HepG2 (cell line): ENCODE measurements at regions not wholly inside any gene's neighbourhood (a gene's known extent, or its start where the extent isn't known, plus 50 kb on each side); places are given as distances from the start of the nearest gene placed in this dataset.

Experiments
- ATAC-seq: fragments of 200-7000 bp; cut with Tn5 transposase; 3 replicates; pipeline ENCODE4 v1.9.1; 2020; ENCODE audit warnings: mild to moderate bottlenecking, moderate library complexity
- BruUV-seq: library from RNA; stranded (reverse); fragments of 400-500 nt; replicated peaks from 2 replicates; lab custom pipeline; 2021; lab: Mats Ljungman, UMichigan
- CTCF ChIA-PET: fragments of 300-600 bp; formaldehyde crosslinking; extraction: SDS; loops from one replicate; lab custom pipeline; 2021; ENCODE audit warnings: low total read pairs, inconsistent platforms, low intra/inter-chr PET ratio; lab: Yijun Ruan, JAX
- POLR2A ChIA-PET: fragments of 350-600 bp; sonication (Branson Sonifier 250); formaldehyde crosslinking; loops from one replicate; lab custom pipeline; 2020; ENCODE audit warnings: antibody characterized with exemption, inconsistent platforms; lab: Yijun Ruan, JAX
- DNase-seq: peaks from one replicate; pipeline ENCODE4 v3.0.0-alpha.2; 2015; ENCODE audit warnings: low spot score
- FAIRE-seq: peaks from 3 replicates; lab custom pipeline; 2011; peaks lifted over from hg19 to GRCh38; lab: Jason Lieb, UNC
- H2AFZ ChIP-seq: one replicate; pipeline ENCODE4 v1.6.1; 2011; ENCODE audit warnings: low read length, inconsistent platforms
- H3K27ac ChIP-seq: fragments of 300-600 bp; 3 replicates; pipeline ENCODE4 v1.8.0; 2011; ENCODE audit warnings: mixed run types, mild to moderate bottlenecking, mixed read lengths, low read length, inconsistent platforms; ENCODE audit not compliant: insufficient read depth; ENCODE audit errors: extremely low read length
- H3K27me3 ChIP-seq, 2 experiments: fragments of 200-600 bp in 1 of 2; 2 replicates in 1 of 2; 3 replicates in 1 of 2; pipeline versions ENCODE4 v1.6.0 to v1.8.0; 2011; ENCODE audit warnings: low read length in 2 of 2, mild to moderate bottlenecking in 2 of 2, moderate library complexity in 2 of 2, inconsistent platforms in 1 of 2; ENCODE audit not compliant: insufficient read depth in 2 of 2, control insufficient read depth in 1 of 2
- H3K36me3 ChIP-seq, 2 experiments: fragments of 200-600 bp in 1 of 2; replicated peaks in 1 of 2; 2 replicates in 1 of 2; 3 replicates in 1 of 2; pipeline versions ENCODE4 v1.5.1 to v1.8.0; 2011; ENCODE audit warnings: low read length in 2 of 2, inconsistent platforms in 1 of 2; ENCODE audit not compliant: insufficient read depth in 2 of 2, control insufficient read depth in 1 of 2
- H3K4me1 ChIP-seq: 2 replicates; pipeline ENCODE4 v1.5.1; 2012; ENCODE audit warnings: low read length, inconsistent platforms; ENCODE audit not compliant: insufficient read depth
- H3K4me2 ChIP-seq: 2 replicates; pipeline ENCODE4 v1.6.0; 2011; ENCODE audit warnings: low read depth, low read length, inconsistent platforms
- H3K4me3 ChIP-seq, 3 experiments: fragments of 200-600 bp in 1 of 3; sonication (generic), shearing (Covaris generic) in 1 of 3; replicated peaks in 1 of 3; 2 replicates each; pipeline ENCODE4 v1.5.1; 2011 to 2016; ENCODE audit warnings: low read length in 3 of 3, inconsistent platforms in 2 of 3, low read depth in 2 of 3, mild to moderate bottlenecking in 2 of 3, control low read depth in 1 of 3, mixed read lengths in 1 of 3; ENCODE audit not compliant: insufficient read depth in 1 of 3
- H3K79me2 ChIP-seq: one replicate; pipeline ENCODE4 v1.6.1; 2011; ENCODE audit warnings: low read length, inconsistent platforms; ENCODE audit not compliant: insufficient read depth
- H3K9ac ChIP-seq: 2 replicates; pipeline ENCODE4 v1.6.0; 2011; ENCODE audit warnings: mild to moderate bottlenecking, low read depth, low read length, inconsistent platforms; ENCODE audit not compliant: insufficient read depth
- H3K9me3 ChIP-seq: 2 replicates; pipeline ENCODE4 v1.5.1; 2012; ENCODE audit warnings: mild to moderate bottlenecking, low read length
- H4K20me1 ChIP-seq: 2 replicates; pipeline ENCODE4 v1.6.0; 2011; ENCODE audit warnings: inconsistent platforms, mild to moderate bottlenecking, low read length, moderate library complexity; ENCODE audit not compliant: insufficient read depth
- BCL3 ChIP-seq: sonication (generic); formaldehyde crosslinking; IDR thresholded peaks from 2 replicates; pipeline ENCODE4 v1.5.1; 2020; ENCODE audit warnings: mild to moderate bottlenecking, missing genetic modification reagents, moderate library complexity
- MED13 ChIP-seq: sonication (generic); formaldehyde crosslinking; IDR thresholded peaks from 2 replicates; pipeline ENCODE4 v1.5.0; 2020; ENCODE audit warnings: missing genetic modification reagents
- NCOA1 ChIP-seq: sonication (generic); formaldehyde crosslinking; IDR thresholded peaks from 2 replicates; pipeline ENCODE4 v1.9.0; 2021; ENCODE audit warnings: missing genetic modification reagents
- TFDP2 ChIP-seq: sonication (generic); formaldehyde crosslinking; IDR thresholded peaks from 2 replicates; pipeline ENCODE4 v1.4.0; 2020; ENCODE audit warnings: missing genetic modification reagents
- ZNF251 ChIP-seq: sonication (generic); formaldehyde crosslinking; IDR thresholded peaks from 2 replicates; pipeline ENCODE4 v1.9.0; 2021; ENCODE audit warnings: mild to moderate bottlenecking, missing genetic modification reagents
- ZNF317 ChIP-seq: sonication (generic); formaldehyde crosslinking; IDR thresholded peaks from 2 replicates; pipeline ENCODE4 v1.5.0; 2020; ENCODE audit warnings: mild to moderate bottlenecking, missing genetic modification reagents
- ZNF709 ChIP-seq: sonication (generic); formaldehyde crosslinking; IDR thresholded peaks from 2 replicates; pipeline ENCODE4 v1.5.0; 2020; ENCODE audit warnings: mild to moderate bottlenecking, missing genetic modification reagents
- WGBS: methylation state at CpG from one replicate; pipeline ENCODE4 v1.1.6; 2017; ENCODE audit warnings: low lambda C conversion rate; 5-methylcytosine and 5-hydroxymethylcytosine counted together
- in situ Hi-C: cut with HindIII; loops from 2 replicates; pipeline ENCODE4 v1.10.0; 2017; ENCODE audit warnings: low pct_unique_long_range_greater_than_20kb; ENCODE audit not compliant: extremely low pct_ligation_motif_present
- intact Hi-C: fragments of 100-400 bp; cut with micrococcal nuclease; formaldehyde crosslinking; loops from one replicate; pipeline ENCODE4 v1.10.0; 2022; ENCODE audit not compliant: unreplicated experiment

- no peak for TF ChIP-seq ZNF709 (CRISPR knock-in tag)
- no peak for TF ChIP-seq ZNF251
- no peak for TF ChIP-seq ZNF317
- TF ChIP-seq NCOA1 (CRISPR knock-in tag), result no peak
- TF ChIP-seq TFDP2, result no peak
Observed at GRCh38 chr6:18712595-18712994, 325.4 kb downstream of the RNF144B start (continued).

- ATAC-seq (no peak), FAIRE-seq (no peak), DNase-seq (no peak)
- TF ChIP-seq BCL3 (CRISPR knock-in tag) (no peak), MED13 (CRISPR knock-in tag) (no peak)
- Histone ChIP-seq H3K27me3 (no peaks in the 10 kb centered on the region), H3K79me2 (no peaks in the 10 kb centered on the region), H2AFZ (no peak overlapping the region), H3K9me3 (peaks cover 21% of the 10 kb centered on the region), H3K9ac (no peak overlapping the region), H3K4me1 (no peaks in the 10 kb centered on the region), H4K20me1 (no peaks in the 10 kb centered on the region), H3K4me3 (no peak overlapping the region), H3K4me2 (no peak overlapping the region), H3K27ac (no peak overlapping the region), H3K36me3 (no peaks in the 10 kb centered on the region)
- no TSS peak for BruUV-seq
- WGBS, result 2% methylated on average over 5 of the region's 5 CpGs
- intact Hi-C loops (no loop called here), in situ Hi-C loops (no loop called here)
- ChIA-PET POLR2A (no interaction called here), CTCF (no interaction called here)
Observed at GRCh38 chr6:18720075-18720474, 332.9 kb downstream of the RNF144B start.
